Heart left ventricle (tissue), 13 donors: ENCODE measurements at regions not wholly inside any gene's neighbourhood (a gene's known extent, or its start where the extent isn't known, plus 50 kb on each side); places are given as distances from the start of the nearest gene placed in this dataset.

Source experiments
- CTCF ChIP-seq, 12 donors: fragments of 200-600 bp; sonication (generic) in 4 of 12; IDR thresholded peaks; one replicate each; pipeline versions ENCODE4 v1.5.0 to v1.8.0; 2018 to 2022; ENCODE audit warnings: antibody characterized with exemption in 12 of 12, mild to moderate bottlenecking in 5 of 12
- POLR2A ChIP-seq, 2 donors: fragments of 450-650 bp; IDR thresholded peaks; one replicate each; pipeline ENCODE4 v1.6.1; 2017; ENCODE audit warnings: antibody characterized with exemption in 2 of 2, mild to moderate bottlenecking in 2 of 2, moderate library complexity in 2 of 2
- donor health status: ischemic (EF 13 %, LVEDD 7.1; RV severe dilation, severe dysfunction).
- donor health status: DM: no; HTN: yes; CAD: no.
- donor health status: DM: no; HTN: no; CAD: no.
- donor health status: ischemic (EF 25% LVEDD 6.9; RV normal size, moderate dysfunction).
- donor health status: ischemic (EF 25% LVEDD 5.7; RV mildly dilated, moderate dysfunction).
- donor health status: ischemic (EF 35%, LVEDD 5.7; RV mildly dilated, moderate dysfunction).
- donor health status: nonischemic (EF 11% LVEDD 7.7; RV severe dilation, severe dysfunction).
- donor health status: DM: yes; HTN: yes; CAD: no.
- donor health status: PGD.
- donor health status: ischemic (EF 29% LVEDD 5.4; RV normal size, mild dysfunction).
- donor health status: nonischemic (EF 23%, LVEDD 6.1; RV moderate dilation, normal function).

GRCh38 chr7:40965774-40966173 is 737.1 kb downstream of the INHBA start:
- TF ChIP-seq CTCF (IDR thresholded peaks at IDR 0.05) (no peak), POLR2A (IDR thresholded peaks at IDR 0.05) (no peak)
